HG03342 (cell line): ENCODE measurements at regions not wholly inside any gene's neighbourhood (a gene's known extent, or its start where the extent isn't known, plus 50 kb on each side); places are given as distances from the start of the nearest gene placed in this dataset.

Experiments used
- ATAC-seq: cut with Tn5 transposase; IDR thresholded peaks from one replicate; pipeline ENCODE4 v1.9.1; 2021; ENCODE audit warnings: mild to moderate bottlenecking, moderate library complexity; ENCODE audit not compliant: unreplicated experiment

DNA sequence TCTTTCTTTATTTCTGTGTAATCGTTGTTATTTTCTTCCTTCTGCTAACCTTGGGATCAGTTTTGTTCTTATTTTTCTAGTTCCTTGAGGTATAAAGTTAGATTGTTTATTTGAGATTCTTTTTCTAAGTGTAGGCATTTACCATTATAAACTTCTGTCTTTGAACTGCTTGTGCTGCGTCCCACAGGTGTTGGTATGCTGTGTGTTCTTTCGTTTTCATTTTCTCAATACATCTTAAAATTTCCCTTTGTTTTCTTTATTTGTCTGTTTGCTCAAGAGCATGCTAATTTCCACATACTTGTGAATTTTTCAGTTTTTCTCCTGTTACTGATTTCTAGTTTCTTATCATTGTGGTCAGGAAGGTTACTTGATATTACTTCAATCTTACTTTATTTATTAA lies 873.8 kb upstream of the GCFC2 start:
- ATAC-seq: no peak

DNA sequence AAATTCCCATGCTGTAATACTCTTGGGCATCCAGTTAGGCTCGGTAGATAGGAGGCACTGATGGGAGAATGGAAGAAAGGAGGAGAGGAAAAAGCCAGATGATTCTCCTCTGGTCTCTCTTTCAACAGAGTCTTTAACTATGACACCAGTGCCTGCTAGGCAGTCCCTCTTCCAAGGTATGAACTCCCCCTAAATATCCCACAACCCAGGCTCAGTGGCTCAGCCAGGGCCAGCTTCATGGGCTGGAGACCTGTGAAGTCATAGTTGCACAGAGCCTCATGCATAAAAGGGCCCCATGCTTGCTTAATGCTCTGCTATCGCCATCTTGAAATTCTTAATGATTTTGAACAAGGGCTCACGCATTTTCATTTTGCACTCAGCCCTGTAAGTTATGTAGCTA lies 869.2 kb upstream of the GCFC2 start:
- ATAC-seq: no peak

DNA sequence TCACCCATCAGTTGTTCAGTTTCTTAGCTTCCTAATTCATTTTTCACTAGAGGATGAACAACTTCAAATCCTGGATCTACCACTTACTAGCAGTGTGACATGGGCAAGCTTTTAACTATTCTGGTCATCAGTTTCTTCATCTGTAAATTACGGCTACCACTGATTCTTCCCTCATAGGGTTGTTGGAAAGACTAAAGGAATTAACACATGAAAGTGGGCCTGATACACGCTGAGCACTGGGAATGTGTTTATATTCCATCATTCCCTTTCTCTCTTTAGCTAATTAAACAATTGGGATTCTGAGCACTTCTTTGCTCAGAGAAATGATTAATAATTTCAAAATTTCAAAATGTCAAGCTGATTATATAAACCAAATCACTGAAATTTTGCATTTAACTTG lies 862.3 kb upstream of the GCFC2 start:
- ATAC-seq: no peak

DNA sequence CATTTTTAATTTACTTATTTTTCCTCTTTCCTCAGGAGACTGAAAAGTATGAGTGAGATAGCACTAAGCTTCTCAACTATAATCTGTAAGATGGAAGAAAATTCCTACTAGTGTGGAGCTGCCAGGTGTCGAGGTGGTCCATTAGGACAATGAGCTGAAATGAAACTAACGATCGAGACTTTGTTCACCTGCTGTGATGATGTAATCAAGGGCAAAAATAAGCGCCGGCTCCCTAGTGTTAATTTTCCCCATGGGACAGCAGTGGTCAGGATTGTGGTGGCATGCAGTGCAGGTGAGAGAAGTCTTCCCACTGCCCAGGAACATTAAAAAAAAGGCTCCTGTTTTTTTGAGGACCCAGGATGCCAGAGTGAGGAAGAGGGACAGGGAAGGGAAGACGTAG lies 859.1 kb upstream of the GCFC2 start:
- ATAC-seq: no peak

DNA sequence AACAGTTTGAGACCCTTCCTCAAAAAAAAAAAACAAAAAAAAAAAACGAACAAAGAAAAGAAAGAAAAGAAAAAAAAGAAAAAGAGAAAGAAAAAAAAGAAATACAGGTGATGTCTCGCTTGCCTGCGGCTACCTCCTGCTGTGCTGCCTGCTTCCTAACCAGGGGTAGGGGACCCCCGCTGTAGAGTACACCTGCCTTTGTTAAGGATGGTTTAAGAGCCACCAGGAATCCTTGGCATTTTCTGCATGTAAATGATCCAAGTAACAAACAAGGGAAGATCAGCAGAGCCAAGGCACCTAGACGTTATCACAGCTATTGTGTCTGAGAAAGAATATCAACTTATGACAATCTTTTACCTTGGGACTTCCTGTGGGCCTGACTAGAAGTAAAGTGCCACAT lies 856.8 kb upstream of the GCFC2 start:
- ATAC-seq: no peak

DNA sequence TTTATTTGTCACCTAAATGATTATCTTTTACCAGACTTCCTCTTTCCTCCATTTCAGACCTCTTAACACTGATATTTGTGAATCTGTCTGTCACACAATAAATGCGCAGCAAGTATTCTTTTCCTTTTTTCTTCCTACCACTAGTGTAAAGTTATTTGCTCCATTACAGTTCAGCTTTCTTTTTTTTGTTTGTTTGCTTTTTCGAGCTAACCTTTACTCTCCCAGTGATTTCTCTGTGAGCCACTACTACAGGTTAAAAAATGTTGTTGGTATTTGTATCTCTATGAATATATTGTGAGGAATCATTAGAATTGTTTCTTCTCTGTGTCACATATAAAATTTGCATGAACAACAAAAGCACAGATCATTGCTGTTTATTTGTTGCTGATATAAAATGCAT lies 854.0 kb upstream of the GCFC2 start:
- ATAC-seq: no peak

DNA sequence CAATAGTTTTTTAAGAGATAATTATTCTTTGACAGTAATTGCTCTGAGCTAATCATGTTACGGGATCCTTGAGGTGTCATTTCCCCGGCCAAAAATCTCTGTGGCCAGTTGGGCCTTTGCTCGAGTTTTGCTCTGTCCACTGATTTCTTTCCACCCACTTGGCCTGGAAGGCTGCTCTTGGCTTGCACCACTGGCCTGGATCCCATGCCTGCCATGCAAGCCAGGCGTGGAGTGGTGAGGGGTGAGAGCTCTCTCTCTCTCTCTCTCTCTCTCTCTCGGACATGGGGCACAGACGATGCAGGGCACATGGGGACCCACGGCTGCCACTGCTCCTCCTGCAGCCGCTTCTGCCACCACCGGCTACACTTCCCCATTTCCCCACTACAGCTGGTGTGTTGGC lies 853.0 kb upstream of the GCFC2 start:
- ATAC-seq: no peak

DNA sequence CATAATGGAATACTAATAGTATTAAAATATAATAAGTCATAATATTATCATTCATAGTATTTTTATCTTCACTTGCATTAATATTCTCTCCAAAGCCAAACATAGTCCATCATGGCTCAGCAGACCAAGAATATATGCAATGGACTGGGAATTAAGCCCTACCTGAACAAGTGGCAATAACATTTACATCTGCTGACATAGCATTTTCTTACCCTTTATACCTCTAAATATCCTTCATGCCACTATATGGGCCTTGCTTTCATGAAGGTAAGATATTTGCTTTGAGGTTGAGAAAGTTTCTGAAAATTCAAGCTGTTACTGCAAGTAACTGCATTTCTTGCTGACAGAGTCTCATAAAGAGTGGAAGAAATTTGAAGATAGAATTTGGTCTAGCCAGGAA lies 847.4 kb upstream of the GCFC2 start:
- no peak for ATAC-seq

DNA sequence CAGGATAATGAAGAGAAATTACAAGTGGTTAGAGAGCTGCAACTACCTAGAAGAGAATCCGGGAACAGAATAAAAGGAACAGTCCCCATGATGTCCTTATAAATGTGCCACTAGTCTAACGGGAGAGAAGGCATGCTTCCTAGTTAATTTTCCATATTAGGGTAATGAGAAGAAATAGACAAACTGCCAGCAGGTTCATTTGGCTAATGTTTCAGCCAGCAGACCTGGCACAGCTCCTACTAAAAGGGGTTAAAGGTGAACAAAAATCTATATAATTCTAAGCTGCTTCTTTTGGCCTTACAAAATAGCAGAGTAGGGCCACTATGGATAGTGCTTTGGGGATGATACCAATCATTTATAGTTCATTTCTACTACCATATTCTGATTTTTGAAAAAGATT lies 845.3 kb upstream of the GCFC2 start:
- ATAC-seq: no peak

DNA sequence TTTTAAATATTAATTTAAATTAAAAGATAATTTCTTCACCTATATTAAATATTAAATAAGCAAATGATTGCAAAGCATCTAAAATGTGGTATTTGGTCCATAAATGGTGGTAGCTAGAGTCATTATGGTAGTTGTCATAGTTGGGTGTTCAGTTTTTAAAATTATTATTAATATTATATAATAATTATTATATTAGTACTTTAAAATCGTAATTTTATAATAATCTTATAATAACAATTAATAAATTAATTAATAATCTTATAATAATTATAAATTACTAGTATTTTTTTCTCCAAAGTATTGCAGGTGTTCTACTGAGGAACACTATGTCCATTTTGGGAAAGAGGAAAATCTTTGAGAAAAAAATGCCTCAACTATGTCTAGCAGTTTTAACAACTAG lies 835.5 kb upstream of the GCFC2 start:
- ATAC-seq: no peak

DNA sequence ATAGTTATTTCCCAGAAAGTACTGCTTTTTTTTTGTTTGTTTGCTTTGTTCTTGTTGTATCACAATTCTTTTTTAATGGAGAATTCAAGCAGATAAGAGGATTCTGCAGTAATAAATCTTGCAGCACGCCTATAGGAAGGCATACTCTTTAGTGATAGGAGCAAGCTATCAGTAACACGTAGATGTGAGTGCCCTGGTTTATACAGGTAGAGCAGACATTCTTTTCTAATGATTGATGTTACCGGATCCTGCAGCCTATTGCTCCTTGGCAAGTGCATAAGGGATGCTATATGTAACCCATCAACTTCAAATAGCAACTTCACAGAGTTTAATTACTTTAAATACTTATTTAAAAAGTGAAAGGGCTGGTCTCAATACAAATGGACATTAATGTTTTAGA lies 834.2 kb upstream of the GCFC2 start:
- ATAC-seq: no peak

DNA sequence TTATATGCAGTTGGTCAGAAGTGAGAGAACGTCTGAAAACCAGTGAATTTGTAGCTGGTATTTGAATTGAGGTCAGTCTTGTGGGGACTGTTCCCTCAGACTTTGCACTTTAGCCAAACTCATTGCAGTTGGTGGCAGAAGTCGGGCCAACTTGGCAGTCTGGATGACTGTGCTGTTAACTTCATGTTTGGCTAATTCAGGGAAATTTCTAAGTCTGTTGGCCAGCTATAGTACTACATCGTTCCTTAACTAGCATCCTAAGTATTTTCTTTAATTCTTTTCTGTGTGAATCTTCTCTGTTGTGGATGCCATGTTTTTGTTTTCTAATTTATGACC lies 806.8 kb upstream of the GCFC2 start:
- no peak for ATAC-seq

DNA sequence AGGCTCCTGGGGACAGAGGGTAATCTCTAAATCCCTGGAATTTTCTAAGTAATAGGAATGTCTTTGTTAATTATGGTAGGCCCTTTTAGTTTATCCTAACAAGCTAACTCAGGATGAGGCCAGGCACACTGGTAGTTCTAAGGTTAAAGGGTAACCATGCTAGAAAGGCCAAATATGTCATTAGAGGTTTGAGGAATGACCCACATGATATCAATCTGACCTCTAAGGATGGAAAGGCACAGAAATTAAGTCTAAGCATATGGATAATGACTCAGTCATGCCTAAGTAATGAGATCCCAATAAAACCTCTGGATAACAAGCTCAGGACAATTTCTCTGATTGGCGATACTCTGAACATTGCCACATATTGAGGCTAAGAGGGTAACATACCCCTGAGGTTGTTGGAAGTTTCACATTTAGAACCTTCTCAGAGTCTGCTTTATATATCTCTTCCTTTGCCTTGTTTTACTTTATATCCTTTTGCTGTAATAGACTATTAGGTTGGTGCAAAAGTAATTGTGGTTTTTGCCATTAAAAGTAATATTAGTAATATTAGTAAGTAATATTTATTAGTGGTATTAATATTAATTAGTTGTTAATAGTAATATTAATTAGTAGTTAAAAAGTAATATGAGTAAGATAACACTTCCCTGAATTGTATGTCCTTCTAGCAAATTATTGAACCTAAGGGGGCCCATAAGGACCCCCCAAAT lies 806.3 kb upstream of the GCFC2 start:
- ATAC-seq: no peak

DNA sequence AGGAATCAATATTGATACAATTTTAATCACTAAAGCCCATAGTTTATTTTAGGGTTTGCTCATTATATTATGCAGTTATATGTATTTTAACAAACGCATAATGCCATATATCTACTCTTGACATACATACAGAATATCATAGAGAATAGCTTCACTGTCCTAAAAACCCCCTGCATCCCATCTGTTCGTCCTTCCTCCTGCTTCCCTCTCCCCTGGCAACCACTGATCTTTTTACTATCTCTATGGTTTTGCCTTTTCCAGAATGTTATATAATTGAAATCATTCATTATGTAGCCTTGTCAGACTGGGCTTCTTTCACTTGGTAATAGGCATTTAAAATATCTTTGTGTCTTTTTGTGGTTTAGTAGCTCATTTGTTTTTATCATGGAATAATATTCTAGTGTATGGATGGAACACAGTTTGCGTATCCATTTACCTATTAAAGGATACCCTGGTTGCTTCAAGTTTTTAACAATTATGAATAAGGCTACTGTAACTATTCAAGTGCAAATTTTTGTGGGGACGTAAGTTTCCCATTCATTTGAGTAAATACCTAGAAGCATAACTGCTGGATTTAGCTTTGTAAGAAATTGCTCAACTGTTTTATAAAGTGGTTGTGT lies 801.6 kb upstream of the GCFC2 start:
- no peak for ATAC-seq

DNA sequence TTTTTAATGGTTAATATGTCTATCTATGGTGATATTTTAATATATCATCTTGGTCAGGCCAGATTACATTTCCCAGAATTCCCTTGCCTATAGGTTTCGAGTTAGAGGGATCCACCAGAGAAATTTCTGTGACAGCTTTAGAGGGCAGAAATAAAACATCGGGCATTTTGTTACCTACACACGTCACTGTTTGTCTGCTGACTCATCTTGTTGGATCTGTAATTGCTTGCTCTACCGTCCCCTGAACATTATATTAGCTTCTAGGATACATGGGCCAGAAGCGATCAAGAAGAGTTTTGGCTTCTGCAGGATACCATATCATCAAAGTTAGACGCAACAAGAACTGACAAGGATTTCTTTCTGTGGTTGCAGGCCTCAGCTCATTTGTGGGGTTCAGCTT lies 795.8 kb upstream of the GCFC2 start:
- ATAC-seq: no peak

DNA sequence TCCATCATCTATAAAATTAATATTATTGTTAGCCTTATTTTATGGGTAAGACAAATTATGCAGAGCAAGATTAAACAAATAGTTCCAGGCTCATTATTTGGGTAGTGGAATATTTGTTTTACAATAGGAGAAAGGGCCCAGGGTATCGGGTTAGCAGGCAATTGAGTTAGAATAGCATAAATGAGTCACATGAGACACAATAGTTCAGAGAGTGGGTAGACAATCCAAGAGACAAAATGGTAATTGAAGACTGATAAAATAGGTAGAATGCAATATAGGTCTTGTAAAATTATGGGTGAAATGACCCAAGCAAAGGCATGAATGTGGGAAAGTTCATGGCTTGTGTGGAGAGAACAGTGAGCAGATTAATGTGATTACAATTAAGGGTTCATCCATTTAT lies 790.9 kb upstream of the GCFC2 start:
- ATAC-seq: no peak

DNA sequence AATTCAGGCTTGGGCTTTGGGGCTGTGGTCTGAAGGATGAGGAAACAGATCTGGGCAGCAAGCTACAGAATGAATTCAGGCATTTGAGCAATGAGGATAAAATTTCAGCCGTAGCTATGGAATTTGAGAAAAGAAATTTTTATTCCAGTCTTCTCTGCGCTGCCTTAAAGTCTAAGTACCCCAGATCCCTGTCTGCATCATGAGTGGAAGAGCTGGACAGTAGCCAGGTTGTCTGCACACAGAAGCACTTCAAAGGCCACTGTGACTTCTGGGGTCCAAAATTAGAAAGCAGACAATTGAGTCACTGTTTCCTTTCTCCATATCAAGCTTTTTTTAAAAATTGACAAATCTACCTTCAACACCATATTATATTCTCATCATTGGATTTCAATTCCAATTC lies 787.6 kb upstream of the GCFC2 start:
- no peak for ATAC-seq

DNA sequence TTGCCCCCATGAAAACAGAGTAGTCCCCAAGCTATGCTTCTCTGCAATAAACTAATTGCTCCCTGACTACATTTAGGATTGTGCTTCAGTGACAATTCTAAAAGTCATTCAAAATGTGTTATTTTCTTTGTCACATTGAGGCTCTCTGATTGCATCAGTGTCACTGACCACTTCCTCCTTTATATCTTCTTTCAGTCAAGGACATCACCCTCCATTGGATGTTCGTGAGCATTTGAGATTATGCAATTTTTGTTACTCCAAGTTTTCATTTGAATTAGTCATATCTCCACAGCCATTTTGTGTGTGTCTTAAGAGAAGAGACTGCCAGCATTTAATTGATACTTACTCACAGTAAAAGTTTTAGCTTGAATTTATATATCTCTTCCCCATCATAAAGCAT lies 780.8 kb upstream of the GCFC2 start:
- no peak for ATAC-seq

DNA sequence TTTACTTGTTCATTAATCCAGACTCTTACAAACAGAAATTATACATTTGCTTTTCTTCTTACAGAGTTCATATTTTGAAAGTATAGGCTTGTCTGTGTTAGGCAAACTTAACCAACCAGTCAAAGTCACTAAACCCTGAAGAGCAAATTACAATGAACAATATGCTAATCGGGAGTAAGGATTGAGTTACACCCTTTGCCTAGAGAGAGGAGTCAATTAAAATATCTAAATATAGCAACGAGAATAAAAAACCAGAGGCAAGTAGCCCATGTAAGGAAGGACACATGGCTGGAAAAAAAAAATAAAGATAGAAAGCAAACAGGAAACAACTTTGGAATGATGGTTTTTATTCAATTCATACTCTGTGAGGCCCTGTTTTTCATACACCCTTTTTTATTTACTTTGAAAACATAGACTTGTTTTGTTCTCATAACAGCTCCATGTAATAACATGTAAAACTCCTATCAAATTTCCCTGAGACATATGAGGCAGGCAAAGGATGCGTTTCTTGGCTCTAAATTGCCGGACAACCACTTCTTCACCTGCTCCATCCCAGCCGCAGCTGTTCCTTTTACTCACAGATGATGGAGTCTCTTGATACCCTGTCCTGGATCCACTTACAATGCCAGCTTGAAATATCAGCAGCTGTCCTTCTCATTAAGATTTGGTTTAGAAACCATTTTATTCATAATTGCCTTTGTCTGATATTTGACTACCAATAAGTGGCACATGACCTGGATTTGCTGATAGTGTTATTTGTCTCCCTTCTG lies 767.7 kb upstream of the GCFC2 start:
- ATAC-seq: no peak

DNA sequence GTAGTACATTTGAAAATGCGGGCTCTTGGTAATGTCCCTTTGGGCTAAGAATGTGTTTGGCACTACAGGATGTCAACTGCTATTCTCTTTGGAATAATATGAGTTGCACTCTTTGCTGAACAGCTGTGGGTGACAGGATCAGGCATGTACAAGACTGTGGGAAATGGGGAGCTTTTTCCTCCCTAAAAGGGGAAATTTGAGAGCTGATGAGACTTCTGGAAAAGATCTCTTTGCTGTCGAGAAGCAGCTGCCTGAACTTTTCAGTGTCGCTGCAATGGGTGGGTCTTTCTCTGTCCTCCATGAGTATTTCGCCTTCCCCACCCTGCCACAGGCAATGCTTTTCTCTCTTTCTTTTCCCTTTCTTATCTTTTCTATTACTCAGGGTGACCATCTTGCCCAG lies 762.2 kb upstream of the GCFC2 start:
- no peak for ATAC-seq

DNA sequence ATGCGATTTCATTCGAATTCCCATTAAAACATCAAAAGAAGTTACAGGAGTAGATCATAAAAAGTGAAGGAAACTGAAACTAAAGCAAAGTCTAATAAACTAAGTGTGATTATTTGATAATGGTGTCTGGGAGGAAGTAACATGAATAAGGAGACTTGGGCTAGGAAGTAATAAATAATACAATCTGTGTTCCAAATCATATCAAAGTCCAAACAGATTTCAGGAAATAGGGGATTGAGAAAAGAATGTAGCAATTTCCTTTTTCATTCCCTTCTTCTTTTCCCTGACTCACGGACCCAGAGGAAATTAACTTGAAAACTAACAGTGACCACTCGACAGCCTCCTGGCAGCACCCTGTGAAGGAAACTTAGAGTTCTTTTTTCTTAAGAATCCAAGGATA lies 758.4 kb upstream of the GCFC2 start:
- ATAC-seq: no peak

DNA sequence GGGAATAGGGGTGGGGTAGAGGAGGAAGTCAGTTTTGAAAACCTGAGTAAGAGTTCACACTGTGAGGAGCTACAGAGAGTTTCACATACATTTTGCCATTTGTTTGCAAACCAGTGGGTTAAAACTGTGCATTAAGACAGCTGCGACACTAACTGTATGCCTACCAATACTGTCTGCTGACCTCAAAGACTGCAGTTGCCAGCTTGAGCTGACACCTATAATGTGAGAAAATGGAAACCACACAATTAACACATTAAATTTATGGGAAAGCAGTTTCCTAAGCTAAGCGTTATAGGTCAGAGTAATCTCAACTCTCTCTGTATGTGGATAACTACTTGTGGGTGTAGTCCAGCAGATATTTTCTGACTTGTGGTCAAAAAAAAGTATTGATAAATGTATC lies 756.6 kb upstream of the GCFC2 start:
- ATAC-seq: no peak

DNA sequence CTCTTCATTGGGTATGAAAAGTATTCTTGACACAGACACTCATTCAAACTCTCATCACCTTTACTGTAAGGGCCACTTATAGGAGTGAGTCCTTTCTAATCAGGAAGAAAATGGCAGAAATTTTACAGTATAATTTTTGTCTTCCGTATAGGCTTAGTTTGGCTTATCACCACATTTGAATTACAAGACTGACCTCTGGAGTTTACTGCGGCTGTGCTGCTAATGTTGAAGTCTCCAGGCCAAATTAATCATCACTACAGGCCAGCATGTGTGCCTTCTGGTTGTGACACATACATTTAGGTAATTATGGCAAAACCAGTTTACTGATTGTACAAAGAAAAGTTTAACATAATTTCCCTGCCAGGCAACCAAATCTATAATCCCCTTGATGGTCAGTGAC lies 753.6 kb upstream of the GCFC2 start:
- ATAC-seq: no peak
